GM23248 (cell line): ENCODE measurements at regions not wholly inside any gene's neighbourhood (a gene's known extent, or its start where the extent isn't known, plus 50 kb on each side); places are given as distances from the start of the nearest gene placed in this dataset.

Experiments
- EZH2 ChIP-seq: fragments of 200-600 bp; sonication (generic); IDR thresholded peaks from 2 replicates; pipeline ENCODE4 v1.6.1; 2018; ENCODE audit warnings: antibody characterized with exemption, mild to moderate bottlenecking; ENCODE audit not compliant: insufficient read depth, poor library complexity, severe bottlenecking
- EZH2phosphoT487 ChIP-seq: fragments of 200-600 bp; sonication (generic); IDR thresholded peaks from 2 replicates; pipeline ENCODE4 v1.6.1; 2018; ENCODE audit warnings: antibody characterized with exemption, moderate library complexity, mild to moderate bottlenecking, low read depth; ENCODE audit not compliant: insufficient read depth

GRCh38 chr13:111565400-111565799 lies 245.0 kb downstream of the TEX29 start:
- TF ChIP-seq EZH2 (no peak), EZH2phosphoT487 (no peak)
